ENCODE measurements at regions not wholly inside any gene's neighbourhood (a gene's known extent, or its start where the extent isn't known, plus 50 kb on each side); places are given as distances from the start of the nearest gene placed in this dataset.

GRCh38 chr2:104501342-104501741, 352.6 kb upstream of the POU3F3 start:
- TF ChIP-seq CBX3 (IDR thresholded peaks at IDR 0.05; ENCODE audit: low read depth) (no peak), ATF3 (IDR thresholded peaks at IDR 0.05) (no peak), ZNF274 (IDR thresholded peaks at IDR 0.05; ENCODE audit: low read depth, low read length) (no peak), POLR2A (IDR thresholded peaks at IDR 0.05; ENCODE audit: borderline replicate concordance, extremely low read depth, insufficient read depth, insufficient read length) (no peak), RAD21 (IDR thresholded peaks at IDR 0.05; ENCODE audit: low read depth) (no peak), ELF1 (IDR thresholded peaks at IDR 0.05; ENCODE audit: borderline replicate concordance, low read depth) (no peak), SRF (IDR thresholded peaks at IDR 0.05; ENCODE audit: low read depth) (no peak), EZH2phosphoT487 (IDR thresholded peaks at IDR 0.05; ENCODE audit: borderline replicate concordance) (no peak), EGR1 (IDR thresholded peaks at IDR 0.05; ENCODE audit: low read depth) (no peak), CEBPB (IDR thresholded peaks at IDR 0.05; ENCODE audit: low read depth) (no peak), EZH2 (IDR thresholded peaks at IDR 0.05) (no peak), ZBTB33 (IDR thresholded peaks at IDR 0.05; ENCODE audit: extremely low read depth, insufficient replicate concordance, low read length) (no peak), SP1 (IDR thresholded peaks at IDR 0.05; ENCODE audit: low read depth) (no peak), YY1 (IDR thresholded peaks at IDR 0.05; ENCODE audit: extremely low read depth, insufficient replicate concordance, low read depth, low read length) (no peak), JUND (IDR thresholded peaks at IDR 0.05) (no peak), FOSL1 (IDR thresholded peaks at IDR 0.05; ENCODE audit: low read depth) (no peak), POLR2AphosphoS5 (IDR thresholded peaks at IDR 0.05; ENCODE audit: low read depth, low read length) (no peak), SIN3A (IDR thresholded peaks at IDR 0.05; ENCODE audit: low read depth) (no peak)
- TF ChIP-seq, protein P1, sequence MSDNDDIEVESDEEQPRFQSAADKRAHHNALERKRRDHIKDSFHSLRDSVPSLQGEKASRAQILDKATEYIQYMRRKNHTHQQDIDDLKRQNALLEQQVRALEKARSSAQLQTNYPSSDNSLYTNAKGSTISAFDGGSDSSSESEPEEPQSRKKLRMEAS (IDR thresholded peaks at IDR 0.05): no peak
- TF ChIP-seq, protein P2, sequence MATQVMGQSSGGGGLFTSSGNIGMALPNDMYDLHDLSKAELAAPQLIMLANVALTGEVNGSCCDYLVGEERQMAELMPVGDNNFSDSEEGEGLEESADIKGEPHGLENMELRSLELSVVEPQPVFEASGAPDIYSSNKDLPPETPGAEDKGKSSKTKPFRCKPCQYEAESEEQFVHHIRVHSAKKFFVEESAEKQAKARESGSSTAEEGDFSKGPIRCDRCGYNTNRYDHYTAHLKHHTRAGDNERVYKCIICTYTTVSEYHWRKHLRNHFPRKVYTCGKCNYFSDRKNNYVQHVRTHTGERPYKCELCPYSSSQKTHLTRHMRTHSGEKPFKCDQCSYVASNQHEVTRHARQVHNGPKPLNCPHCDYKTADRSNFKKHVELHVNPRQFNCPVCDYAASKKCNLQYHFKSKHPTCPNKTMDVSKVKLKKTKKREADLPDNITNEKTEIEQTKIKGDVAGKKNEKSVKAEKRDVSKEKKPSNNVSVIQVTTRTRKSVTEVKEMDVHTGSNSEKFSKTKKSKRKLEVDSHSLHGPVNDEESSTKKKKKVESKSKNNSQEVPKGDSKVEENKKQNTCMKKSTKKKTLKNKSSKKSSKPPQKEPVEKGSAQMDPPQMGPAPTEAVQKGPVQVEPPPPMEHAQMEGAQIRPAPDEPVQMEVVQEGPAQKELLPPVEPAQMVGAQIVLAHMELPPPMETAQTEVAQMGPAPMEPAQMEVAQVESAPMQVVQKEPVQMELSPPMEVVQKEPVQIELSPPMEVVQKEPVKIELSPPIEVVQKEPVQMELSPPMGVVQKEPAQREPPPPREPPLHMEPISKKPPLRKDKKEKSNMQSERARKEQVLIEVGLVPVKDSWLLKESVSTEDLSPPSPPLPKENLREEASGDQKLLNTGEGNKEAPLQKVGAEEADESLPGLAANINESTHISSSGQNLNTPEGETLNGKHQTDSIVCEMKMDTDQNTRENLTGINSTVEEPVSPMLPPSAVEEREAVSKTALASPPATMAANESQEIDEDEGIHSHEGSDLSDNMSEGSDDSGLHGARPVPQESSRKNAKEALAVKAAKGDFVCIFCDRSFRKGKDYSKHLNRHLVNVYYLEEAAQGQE (IDR thresholded peaks at IDR 0.05; ENCODE audit: low read depth): no peak
- intact Hi-C loops (cut with micrococcal nuclease): no loop called here
- ChIA-PET CTCF (no interaction called here), POLR2A (no interaction called here), RAD21 (ENCODE audit: low non-redundant PET in 1 of 2, low total read pairs in 2 of 2, uncharacterized antibody in 2 of 2, unreplicated experiment in 2 of 2) (no interaction called here)
- no peak overlapping the region for H3K4me3 ChIP-seq (replicated peaks in 1 of 2; ENCODE audit: low read depth in 1 of 2, low read length in 2 of 2)
- H3K4me1 ChIP-seq (ENCODE audit: control insufficient read depth in 1 of 2, insufficient read depth in 2 of 2, low read length in 2 of 2): no peaks in the 10 kb centered on the region
- ATAC-seq (no peak), DNase-seq (ENCODE audit: low read depth, low spot score) (no peak)
- no peak overlapping the region for H3K27ac ChIP-seq (ENCODE audit: low read depth, low read length)
- no TSS peak for BruUV-seq (replicated peaks)
- H3K9me3 ChIP-seq (ENCODE audit: control insufficient read depth in 1 of 2, insufficient read depth in 1 of 2, low read depth in 1 of 2, low read length in 2 of 2): peaks cover 0 to 3% of the 10 kb centered on the region in 2 experiments; a peak in 1 of 4 replicates
- no peaks in the 10 kb centered on the region for H3K27me3 ChIP-seq (ENCODE audit: insufficient read depth, low read length)
- H2AFZ ChIP-seq (ENCODE audit: low read depth, low read length, poor library complexity, severe bottlenecking): no peak overlapping the region
- H3K79me2 ChIP-seq (ENCODE audit: insufficient read depth, low read length): no peaks in the 10 kb centered on the region
- H3K36me3 ChIP-seq (ENCODE audit: control insufficient read depth in 1 of 2, insufficient read depth in 2 of 2, low read length in 2 of 2): no peaks in the 10 kb centered on the region
- H3K9ac ChIP-seq (ENCODE audit: low read length): no peak overlapping the region
- H3K4me2 ChIP-seq (ENCODE audit: low read length): no peak overlapping the region
- H4K20me1 ChIP-seq (ENCODE audit: insufficient read depth): no peaks in the 10 kb centered on the region
- H3K9me2 ChIP-seq (ENCODE audit: insufficient read depth): no peaks in the 10 kb centered on the region
